HG02840 (cell line): ENCODE measurements at regions not wholly inside any gene's neighbourhood (a gene's known extent, or its start where the extent isn't known, plus 50 kb on each side); places are given as distances from the start of the nearest gene placed in this dataset.

Experiments
- ATAC-seq: cut with Tn5 transposase; IDR thresholded peaks from one replicate; pipeline ENCODE4 v1.9.1; 2021; ENCODE audit warnings: mild to moderate bottlenecking, moderate library complexity, moderate number of reproducible peaks; ENCODE audit not compliant: unreplicated experiment, low FRiP score

GRCh38 chr13:99626461-99627082 lies 125.3 kb downstream of the TM9SF2 start:
- no peak for ATAC-seq

- ATAC-seq, result no peak
Observed at GRCh38 chr13:99624936-99625540, 123.8 kb downstream of the TM9SF2 start.

- ATAC-seq, result no peak
Observed at GRCh38 chr13:99620806-99621205, 119.5 kb downstream of the TM9SF2 start.

- ATAC-seq, result no peak
Observed at GRCh38 chr13:99619207-99619606, 117.9 kb downstream of the TM9SF2 start.

- no peak for ATAC-seq
Observed at GRCh38 chr13:99617474-99618255, 116.4 kb downstream of the TM9SF2 start.

GRCh38 chr13:99614465-99614885 lies 113.2 kb downstream of the TM9SF2 start:
- no peak for ATAC-seq
